MCF 10A (cell line): ENCODE measurements at regions not wholly inside any gene's neighbourhood (a gene's known extent, or its start where the extent isn't known, plus 50 kb on each side); places are given as distances from the start of the nearest gene placed in this dataset.

Experiments used
- BruUV-seq: library from RNA; stranded (reverse); fragments of 400-500 nt; replicated peaks from 2 replicates; lab custom pipeline; 2021; lab: Mats Ljungman, UMichigan
- CTCF ChIA-PET: fragments of 300-600 bp; sonication (Branson Sonifier 250); formaldehyde crosslinking; extraction: SDS; loops from one replicate; lab custom pipeline; 2021; ENCODE audit warnings: antibody characterized with exemption, inconsistent platforms; lab: Yijun Ruan, JAX
- POLR2A ChIA-PET: fragments of 300-600, 350-650 bp; sonication (Branson Sonifier 250); formaldehyde crosslinking; extraction: SDS; loops from one replicate; lab custom pipeline; 2020; ENCODE audit warnings: antibody characterized with exemption, inconsistent platforms; lab: Yijun Ruan, JAX
- DNase-seq: peaks from one replicate; pipeline ENCODE4 v3.0.0-alpha.2; 2018; ENCODE audit not compliant: unreplicated experiment
- H3K27ac Mint-ChIP-seq: one replicate; pipeline ENCODE4 v1.8.0; 2022; ENCODE audit warnings: mild to moderate bottlenecking, low read depth, mixed read lengths; ENCODE audit not compliant: unreplicated experiment
- H3K27me3 Mint-ChIP-seq: one replicate; pipeline ENCODE4 v1.8.0; 2022; ENCODE audit warnings: mixed read lengths; ENCODE audit not compliant: insufficient read depth, unreplicated experiment
- H3K36me3 Mint-ChIP-seq: one replicate; pipeline ENCODE4 v1.8.0; 2022; ENCODE audit warnings: mild to moderate bottlenecking, moderate library complexity, mixed read lengths; ENCODE audit not compliant: insufficient read depth, unreplicated experiment
- H3K4me1 Mint-ChIP-seq: one replicate; pipeline ENCODE4 v1.8.0; 2022; ENCODE audit warnings: mixed read lengths; ENCODE audit not compliant: insufficient read depth, unreplicated experiment
- H3K4me3 Mint-ChIP-seq: one replicate; pipeline ENCODE4 v1.8.0; 2022; ENCODE audit warnings: mild to moderate bottlenecking, moderate library complexity, mixed read lengths; ENCODE audit not compliant: unreplicated experiment
- H3K9me3 Mint-ChIP-seq: one replicate; pipeline ENCODE4 v1.8.0; 2022; ENCODE audit warnings: mixed read lengths; ENCODE audit not compliant: unreplicated experiment
- intact Hi-C: fragments of 100-400 bp; cut with micrococcal nuclease; formaldehyde crosslinking; loops from 2 replicates; pipeline ENCODE4 v1.14.1; 2022
- TF ChIP-seq, protein P1 (sequence below): fragments of 200-600 bp; IDR thresholded peaks from one replicate; pipeline ENCODE4 v1.8.0; 2022; ENCODE audit warnings: antibody characterized with exemption, mild to moderate bottlenecking; ENCODE audit not compliant: unreplicated experiment

DNA sequence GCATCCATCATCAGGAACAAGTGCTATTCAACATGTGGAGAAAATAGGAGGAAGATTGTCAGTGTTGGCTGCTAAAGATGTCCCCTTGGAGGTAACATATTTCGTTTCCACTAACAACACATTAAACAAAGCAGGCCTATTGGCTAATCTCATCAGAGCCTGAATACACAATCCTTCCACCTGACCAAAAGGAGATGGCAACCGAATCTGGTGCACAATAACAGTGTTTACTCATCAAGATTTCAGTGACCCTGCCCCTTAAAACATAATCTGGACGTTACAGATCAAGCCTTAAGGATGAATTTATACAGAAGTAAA is 582.5 kb downstream of the EFNB2 start:
- BruUV-seq = no TSS peak
- DNase-seq = no peak
- no peak overlapping the region for H3K27ac Mint-ChIP-seq
- intact Hi-C loops = no loop called here
- no peaks in the 10 kb centered on the region for H3K9me3 Mint-ChIP-seq
- TF ChIP-seq, protein P1, sequence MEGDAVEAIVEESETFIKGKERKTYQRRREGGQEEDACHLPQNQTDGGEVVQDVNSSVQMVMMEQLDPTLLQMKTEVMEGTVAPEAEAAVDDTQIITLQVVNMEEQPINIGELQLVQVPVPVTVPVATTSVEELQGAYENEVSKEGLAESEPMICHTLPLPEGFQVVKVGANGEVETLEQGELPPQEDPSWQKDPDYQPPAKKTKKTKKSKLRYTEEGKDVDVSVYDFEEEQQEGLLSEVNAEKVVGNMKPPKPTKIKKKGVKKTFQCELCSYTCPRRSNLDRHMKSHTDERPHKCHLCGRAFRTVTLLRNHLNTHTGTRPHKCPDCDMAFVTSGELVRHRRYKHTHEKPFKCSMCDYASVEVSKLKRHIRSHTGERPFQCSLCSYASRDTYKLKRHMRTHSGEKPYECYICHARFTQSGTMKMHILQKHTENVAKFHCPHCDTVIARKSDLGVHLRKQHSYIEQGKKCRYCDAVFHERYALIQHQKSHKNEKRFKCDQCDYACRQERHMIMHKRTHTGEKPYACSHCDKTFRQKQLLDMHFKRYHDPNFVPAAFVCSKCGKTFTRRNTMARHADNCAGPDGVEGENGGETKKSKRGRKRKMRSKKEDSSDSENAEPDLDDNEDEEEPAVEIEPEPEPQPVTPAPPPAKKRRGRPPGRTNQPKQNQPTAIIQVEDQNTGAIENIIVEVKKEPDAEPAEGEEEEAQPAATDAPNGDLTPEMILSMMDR = no peak
- POLR2A ChIA-PET = no interaction called here
- CTCF ChIA-PET = no interaction called here
- no peak overlapping the region for H3K4me3 Mint-ChIP-seq
- H3K27me3 Mint-ChIP-seq = no peaks in the 10 kb centered on the region
- H3K4me1 Mint-ChIP-seq = no peaks in the 10 kb centered on the region
- H3K36me3 Mint-ChIP-seq = no peaks in the 10 kb centered on the region

DNA sequence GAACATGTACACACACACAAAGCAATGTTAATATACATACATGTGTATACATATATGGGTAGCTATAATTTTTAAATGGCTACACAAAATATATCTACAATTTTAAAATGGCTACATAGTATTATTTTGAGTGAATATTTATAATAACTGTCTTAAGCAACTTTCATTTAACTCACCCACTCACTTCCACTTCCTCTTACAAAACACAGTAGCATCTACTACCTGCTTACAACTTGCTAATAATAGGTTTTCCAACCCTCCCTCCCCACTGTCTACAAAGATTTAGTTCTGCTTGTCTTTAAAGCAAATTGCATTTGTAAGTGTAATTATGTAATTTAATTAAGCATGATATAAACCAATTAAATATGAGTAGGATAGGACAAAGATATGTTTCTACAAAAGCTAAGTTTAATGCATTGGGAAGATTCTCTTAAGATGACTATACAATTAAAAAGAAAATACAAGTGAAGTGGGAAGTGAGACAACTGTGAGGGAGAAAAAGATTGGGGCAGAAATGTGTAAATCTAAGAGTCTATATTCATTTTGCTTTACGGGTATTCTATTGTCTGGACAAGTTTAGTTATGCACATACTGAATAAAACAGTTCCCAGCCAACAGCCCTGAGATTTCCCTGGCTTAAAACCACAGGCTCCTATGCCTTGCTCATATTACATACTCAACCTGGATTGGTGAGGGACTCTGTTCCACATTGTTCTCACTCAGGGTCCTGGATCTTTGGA is 583.1 kb downstream of the EFNB2 start:
- ChIA-PET POLR2A (no interaction called here), CTCF (no interaction called here)
- BruUV-seq = no TSS peak
- no peak for DNase-seq
- H3K4me3 Mint-ChIP-seq = no peak overlapping the region
- no peak overlapping the region for H3K27ac Mint-ChIP-seq
- TF ChIP-seq, protein P1 = no peak
- H3K4me1 Mint-ChIP-seq = no peaks in the 10 kb centered on the region
- no peaks in the 10 kb centered on the region for H3K36me3 Mint-ChIP-seq
- H3K27me3 Mint-ChIP-seq = no peaks in the 10 kb centered on the region
- intact Hi-C loops = no loop called here
- H3K9me3 Mint-ChIP-seq = no peaks in the 10 kb centered on the region

DNA sequence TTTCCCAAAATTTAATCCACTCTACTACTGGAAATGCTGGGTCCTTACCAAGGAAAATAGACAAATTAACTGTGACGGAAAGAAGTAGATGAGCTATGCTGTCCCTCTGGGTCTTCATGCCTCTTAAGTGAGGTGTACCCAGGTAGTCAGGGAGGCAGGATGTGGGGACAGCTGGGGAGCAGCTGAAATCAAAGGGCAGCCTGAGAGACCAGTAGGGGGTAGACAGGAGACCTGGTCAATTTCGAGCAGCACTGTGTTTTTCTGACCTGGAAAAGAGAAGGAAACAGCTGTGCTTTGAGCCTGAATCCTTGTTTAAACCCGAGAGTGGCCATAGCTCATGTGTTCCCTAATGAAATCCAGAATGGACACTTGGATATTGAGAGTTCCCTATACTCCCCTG is 587.3 kb downstream of the EFNB2 start:
- Mint-ChIP-seq H3K27me3 (no peaks in the 10 kb centered on the region), H3K4me3 (no peak overlapping the region), H3K27ac (no peak overlapping the region), H3K9me3 (no peaks in the 10 kb centered on the region), H3K4me1 (no peaks in the 10 kb centered on the region), H3K36me3 (no peaks in the 10 kb centered on the region)
- TF ChIP-seq, protein P1 = no peak
- no peak for DNase-seq
- intact Hi-C loops = no loop called here
- CTCF ChIA-PET = interaction anchor here (0.6 to 1.0 kb wide), 2 partner anchors 22 to 284 kb away, joined by 3 to 4 read pairs; no protein-coding TSS in a partner anchor
- POLR2A ChIA-PET = no interaction called here
- no TSS peak for BruUV-seq

DNA sequence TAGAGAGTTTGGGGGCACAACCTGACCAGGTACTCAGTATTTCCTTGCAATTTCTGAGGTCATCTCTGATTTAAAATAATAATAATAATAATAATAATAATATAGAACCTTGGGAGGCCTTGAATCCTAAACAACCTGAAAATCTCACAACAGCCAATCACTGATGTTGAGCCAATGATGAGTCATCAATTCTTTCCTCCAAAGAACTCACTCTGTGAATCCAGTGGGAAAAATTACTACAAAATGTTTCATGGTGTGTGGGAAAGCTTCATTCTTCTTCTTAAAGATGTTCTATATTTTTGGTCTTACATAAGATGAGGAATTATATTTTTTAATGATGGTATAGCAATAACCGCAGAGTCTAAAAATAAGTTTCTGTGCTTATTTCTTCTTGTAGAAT is 594.6 kb downstream of the EFNB2 start:
- BruUV-seq = no TSS peak
- intact Hi-C loops = no loop called here
- Mint-ChIP-seq H3K4me3 (no peak overlapping the region), H3K36me3 (no peaks in the 10 kb centered on the region), H3K27me3 (no peaks in the 10 kb centered on the region), H3K27ac (no peak overlapping the region), H3K4me1 (peaks cover 7% of the 10 kb centered on the region), H3K9me3 (no peaks in the 10 kb centered on the region)
- TF ChIP-seq, protein P1 = no peak
- CTCF ChIA-PET = interaction anchor here (0.7 to 1.2 kb wide), 3 partner anchors 10 to 16 kb away, joined by 3 read pairs; no protein-coding TSS in a partner anchor
- POLR2A ChIA-PET = no interaction called here
- DNase-seq = no peak
